OCI-LY7 (cell line): ENCODE measurements at regions not wholly inside any gene's neighbourhood (a gene's known extent, or its start where the extent isn't known, plus 50 kb on each side); places are given as distances from the start of the nearest gene placed in this dataset.

ENCODE experiments used
- BruUV-seq: library from RNA; stranded (reverse); fragments of 400-500 nt; replicated peaks from 2 replicates; lab custom pipeline; 2021; lab: Mats Ljungman, UMichigan
- CTCF ChIA-PET: fragments of 300-600 bp; sonication (Branson Sonifier 250); formaldehyde crosslinking; loops from one replicate; lab custom pipeline; 2022; ENCODE audit warnings: antibody characterized with exemption; ENCODE audit not compliant: unreplicated experiment; lab: Charles Lee
- POLR2A ChIA-PET: fragments of 300-600 bp; sonication (Branson Sonifier 250); formaldehyde crosslinking; loops from one replicate; lab custom pipeline; 2022; ENCODE audit warnings: antibody characterized with exemption; lab: Charles Lee
- DNase-seq: peaks from one replicate; pipeline ENCODE4 v3.0.0-alpha.2; 2015; ENCODE audit warnings: low spot score
- H2AFZ ChIP-seq: fragments of 200-600 bp; sonication (generic), shearing (Covaris generic); 2 replicates; pipeline ENCODE4 v1.6.1; 2014; ENCODE audit warnings: mild to moderate bottlenecking, antibody characterized with exemption, low read length, moderate library complexity
- H3K27ac ChIP-seq: fragments of 200-600 bp; sonication (generic); 2 replicates; pipeline ENCODE4 v1.5.1; 2014; ENCODE audit warnings: mixed run types, low read depth, mild to moderate bottlenecking, moderate library complexity, low read length, inconsistent platforms; ENCODE audit not compliant: poor library complexity, severe bottlenecking
- H3K36me3 ChIP-seq: fragments of 200-600 bp; sonication (generic); 2 replicates; pipeline ENCODE4 v1.6.1; 2014; ENCODE audit warnings: mild to moderate bottlenecking, antibody characterized with exemption, low read length, moderate library complexity, mixed read lengths; ENCODE audit not compliant: insufficient read depth
- H3K4me1 ChIP-seq: fragments of 200-600 bp; sonication (generic); 2 replicates; pipeline ENCODE4 v1.5.1; 2014; ENCODE audit warnings: mild to moderate bottlenecking, low read length; ENCODE audit not compliant: insufficient read depth, poor library complexity, severe bottlenecking
- H3K4me2 ChIP-seq: fragments of 200-600 bp; sonication (generic); 2 replicates; pipeline ENCODE4 v1.6.1; 2014; ENCODE audit warnings: mild to moderate bottlenecking, low read length
- H3K4me3 ChIP-seq: fragments of 200-600 bp; sonication (generic); 2 replicates; pipeline ENCODE4 v1.5.1; 2014; ENCODE audit warnings: mild to moderate bottlenecking, low read depth, low read length; ENCODE audit not compliant: poor library complexity, severe bottlenecking
- H3K79me2 ChIP-seq: fragments of 200-600 bp; sonication (generic); 2 replicates; pipeline ENCODE4 v1.6.1; 2016; ENCODE audit warnings: low read depth, mild to moderate bottlenecking, low read length, moderate library complexity, mixed read lengths; ENCODE audit not compliant: insufficient read depth
- H3K9me2 ChIP-seq: fragments of 200-600 bp; sonication (generic); 2 replicates; pipeline ENCODE4 v1.6.1; 2016; ENCODE audit warnings: mild to moderate bottlenecking, low read length, mixed read lengths; ENCODE audit not compliant: insufficient read depth
- H3K9me3 ChIP-seq: fragments of 200-600 bp; sonication (generic); 2 replicates; pipeline ENCODE4 v1.6.1; 2014; ENCODE audit warnings: mild to moderate bottlenecking, mixed run types, low read length, mixed read lengths
- H4K20me1 ChIP-seq: fragments of 200-600 bp; sonication (generic); 2 replicates; pipeline ENCODE4 v1.6.1; 2014; ENCODE audit warnings: mild to moderate bottlenecking, antibody characterized with exemption, low read length, moderate library complexity, mixed read lengths; ENCODE audit not compliant: insufficient read depth
- EZH2phosphoT487 ChIP-seq: fragments of 200-600 bp; sonication (generic); IDR thresholded peaks from 2 replicates; pipeline ENCODE4 v1.6.1; 2018; ENCODE audit warnings: low read depth, borderline replicate concordance, mild to moderate bottlenecking, mixed run types, antibody characterized with exemption, low read length, moderate library complexity, mixed read lengths
- intact Hi-C: fragments of 100-400 bp; cut with micrococcal nuclease; formaldehyde crosslinking; loops from one replicate; pipeline ENCODE4 v1.10.0; 2022; ENCODE audit not compliant: unreplicated experiment
- TF ChIP-seq, protein P1 (sequence below): fragments of 200-600 bp; sonication (generic); conservative IDR thresholded peaks from 2 replicates; pipeline ENCODE4 v1.5.1; 2014; ENCODE audit warnings: mild to moderate bottlenecking, antibody characterized with exemption, low read length, moderate library complexity, mixed read lengths

DNA sequence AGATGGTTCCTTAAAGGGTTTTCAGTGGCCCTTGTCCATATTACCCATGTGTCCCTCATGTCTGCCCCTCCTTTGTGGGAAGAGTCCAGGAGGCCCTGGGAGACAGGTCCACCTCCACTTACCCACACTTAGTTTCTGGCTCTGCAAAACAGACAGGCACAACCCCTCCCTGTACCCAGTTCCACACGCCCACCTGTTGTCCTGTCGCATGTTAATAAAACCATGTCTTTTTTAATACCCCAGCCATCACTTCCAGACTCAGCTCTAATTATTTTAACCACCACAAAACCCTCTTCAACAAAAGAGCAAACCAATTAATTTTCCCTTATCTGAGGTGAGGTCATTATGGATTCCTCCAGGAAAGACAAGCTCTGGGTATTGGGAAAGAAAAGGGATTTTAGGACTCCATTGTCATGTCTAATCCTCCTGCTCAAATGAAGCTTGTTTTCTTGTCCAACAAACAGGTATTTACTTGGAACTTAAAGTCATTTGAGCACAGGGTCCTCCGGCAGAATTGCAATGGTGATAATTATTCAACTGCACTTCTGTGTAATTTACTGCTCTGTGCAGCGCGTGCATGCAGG lies 68.9 kb downstream of the CCDC185 start:
- intact Hi-C loops: no loop called here
- DNase-seq: no peak
- no peak for TF ChIP-seq EZH2phosphoT487
- TF ChIP-seq, protein P1, sequence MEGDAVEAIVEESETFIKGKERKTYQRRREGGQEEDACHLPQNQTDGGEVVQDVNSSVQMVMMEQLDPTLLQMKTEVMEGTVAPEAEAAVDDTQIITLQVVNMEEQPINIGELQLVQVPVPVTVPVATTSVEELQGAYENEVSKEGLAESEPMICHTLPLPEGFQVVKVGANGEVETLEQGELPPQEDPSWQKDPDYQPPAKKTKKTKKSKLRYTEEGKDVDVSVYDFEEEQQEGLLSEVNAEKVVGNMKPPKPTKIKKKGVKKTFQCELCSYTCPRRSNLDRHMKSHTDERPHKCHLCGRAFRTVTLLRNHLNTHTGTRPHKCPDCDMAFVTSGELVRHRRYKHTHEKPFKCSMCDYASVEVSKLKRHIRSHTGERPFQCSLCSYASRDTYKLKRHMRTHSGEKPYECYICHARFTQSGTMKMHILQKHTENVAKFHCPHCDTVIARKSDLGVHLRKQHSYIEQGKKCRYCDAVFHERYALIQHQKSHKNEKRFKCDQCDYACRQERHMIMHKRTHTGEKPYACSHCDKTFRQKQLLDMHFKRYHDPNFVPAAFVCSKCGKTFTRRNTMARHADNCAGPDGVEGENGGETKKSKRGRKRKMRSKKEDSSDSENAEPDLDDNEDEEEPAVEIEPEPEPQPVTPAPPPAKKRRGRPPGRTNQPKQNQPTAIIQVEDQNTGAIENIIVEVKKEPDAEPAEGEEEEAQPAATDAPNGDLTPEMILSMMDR: no peak
- no peak overlapping the region for H3K27ac ChIP-seq
- H3K4me1 ChIP-seq: no peaks in the 10 kb centered on the region
- ChIA-PET POLR2A (interaction anchor here (0.5 kb wide), 1 partner anchor 505 kb away, joined by 4 read pairs; no protein-coding TSS in a partner anchor), CTCF (no interaction called here)
- no peaks in the 10 kb centered on the region for H3K9me3 ChIP-seq
- H3K79me2 ChIP-seq: no peaks in the 10 kb centered on the region
- no peak overlapping the region for H3K4me2 ChIP-seq
- H3K9me2 ChIP-seq: no peaks in the 10 kb centered on the region
- H4K20me1 ChIP-seq: no peaks in the 10 kb centered on the region
- no peaks in the 10 kb centered on the region for H3K36me3 ChIP-seq
- BruUV-seq: no TSS peak
- no peak overlapping the region for H2AFZ ChIP-seq
- H3K4me3 ChIP-seq: no peak overlapping the region

DNA sequence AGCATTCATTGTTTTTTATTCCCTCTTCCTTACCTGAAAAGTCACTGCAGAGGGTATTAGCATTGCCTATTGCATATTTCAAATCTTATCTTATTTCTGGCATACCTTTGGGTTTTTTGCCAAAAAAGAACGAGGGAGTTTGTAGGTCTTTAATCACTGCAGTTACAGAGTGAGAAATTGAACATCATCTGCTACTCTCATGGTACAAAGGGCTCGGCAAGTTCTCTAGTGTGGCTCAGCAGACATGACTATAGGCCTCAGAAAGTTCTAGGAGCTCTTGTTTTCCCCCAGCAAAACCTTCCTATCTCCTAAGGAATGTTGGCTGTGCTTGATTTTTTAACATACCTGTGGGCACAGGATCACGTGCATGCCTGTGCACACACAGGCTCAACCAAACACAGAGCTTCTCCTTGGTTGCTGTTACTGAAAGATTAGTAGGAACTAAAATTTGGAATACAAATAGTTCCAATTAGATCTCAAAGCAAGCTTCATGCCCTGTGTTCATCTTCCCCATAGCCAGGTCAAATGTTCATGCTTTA lies 69.7 kb downstream of the CCDC185 start:
- POLR2A ChIA-PET: interaction anchor here (0.5 to 0.7 kb wide), 3 partner anchors 9 to 850 kb away, joined by 3 read pairs; no protein-coding TSS in a partner anchor
- CTCF ChIA-PET: no interaction called here

More for the DNA sequence above, 69.7 kb downstream of the CCDC185 start:
- no peaks in the 10 kb centered on the region for H3K36me3 ChIP-seq
- no TSS peak for BruUV-seq
- no peaks in the 10 kb centered on the region for H3K79me2 ChIP-seq
- no peak overlapping the region for H3K27ac ChIP-seq
- no peaks in the 10 kb centered on the region for H3K4me1 ChIP-seq
- no peaks in the 10 kb centered on the region for H3K9me3 ChIP-seq
- no peak overlapping the region for H3K4me3 ChIP-seq
- no peaks in the 10 kb centered on the region for H3K9me2 ChIP-seq
- no peaks in the 10 kb centered on the region for H4K20me1 ChIP-seq
- intact Hi-C loops: no loop called here
- TF ChIP-seq, protein P1: no peak
- no peak for TF ChIP-seq EZH2phosphoT487
- H3K4me2 ChIP-seq: no peak overlapping the region
- H2AFZ ChIP-seq: no peak overlapping the region
- no peak for DNase-seq
